ENCODE measurements at regions not wholly inside any gene's neighbourhood (a gene's known extent, or its start where the extent isn't known, plus 50 kb on each side); places are given as distances from the start of the nearest gene placed in this dataset.

- intact Hi-C loops (cut with DNase I; ENCODE audit: low total_unique reads), result no loop called here
- Histone ChIP-seq H3K27ac (no peak overlapping the region), H3K4me1 (no peaks in the 10 kb centered on the region), H3K9me3 (no peaks in the 10 kb centered on the region), H3K4me3 (no peak overlapping the region), H3K27me3 (no peaks in the 10 kb centered on the region), H3K36me3 (ENCODE audit: low read depth, missing control alignments) (no peaks in the 10 kb centered on the region)
- WGBS, 2 donors, result 83 to 89% methylated on average over 4 of the region's 4 CpGs
- no peak for DNase-seq
- TF ChIP-seq, protein P1, sequence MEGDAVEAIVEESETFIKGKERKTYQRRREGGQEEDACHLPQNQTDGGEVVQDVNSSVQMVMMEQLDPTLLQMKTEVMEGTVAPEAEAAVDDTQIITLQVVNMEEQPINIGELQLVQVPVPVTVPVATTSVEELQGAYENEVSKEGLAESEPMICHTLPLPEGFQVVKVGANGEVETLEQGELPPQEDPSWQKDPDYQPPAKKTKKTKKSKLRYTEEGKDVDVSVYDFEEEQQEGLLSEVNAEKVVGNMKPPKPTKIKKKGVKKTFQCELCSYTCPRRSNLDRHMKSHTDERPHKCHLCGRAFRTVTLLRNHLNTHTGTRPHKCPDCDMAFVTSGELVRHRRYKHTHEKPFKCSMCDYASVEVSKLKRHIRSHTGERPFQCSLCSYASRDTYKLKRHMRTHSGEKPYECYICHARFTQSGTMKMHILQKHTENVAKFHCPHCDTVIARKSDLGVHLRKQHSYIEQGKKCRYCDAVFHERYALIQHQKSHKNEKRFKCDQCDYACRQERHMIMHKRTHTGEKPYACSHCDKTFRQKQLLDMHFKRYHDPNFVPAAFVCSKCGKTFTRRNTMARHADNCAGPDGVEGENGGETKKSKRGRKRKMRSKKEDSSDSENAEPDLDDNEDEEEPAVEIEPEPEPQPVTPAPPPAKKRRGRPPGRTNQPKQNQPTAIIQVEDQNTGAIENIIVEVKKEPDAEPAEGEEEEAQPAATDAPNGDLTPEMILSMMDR (IDR thresholded peaks at IDR 0.05), result no peak
- no peak for TF ChIP-seq POLR2A (IDR thresholded peaks at IDR 0.05)
Observed at GRCh38 chr10:33939410-33939809, 604.9 kb upstream of the NRP1 start.

- intact Hi-C loops (cut with DNase I; ENCODE audit: low total_unique reads), result no loop called here
- DNase-seq, result no peak
- no peak overlapping the region for H3K27ac ChIP-seq
- no peaks in the 10 kb centered on the region for H3K36me3 ChIP-seq (ENCODE audit: low read depth, missing control alignments)
- 71 to 80% methylated on average over 3 of the region's 3 CpGs for WGBS, 2 donors
- TF ChIP-seq, protein P1 (IDR thresholded peaks at IDR 0.05), result no peak
- no peaks in the 10 kb centered on the region for H3K27me3 ChIP-seq
- no peak overlapping the region for H3K4me3 ChIP-seq
- no peaks in the 10 kb centered on the region for H3K4me1 ChIP-seq
- H3K9me3 ChIP-seq, result no peaks in the 10 kb centered on the region
Observed at GRCh38 chr10:33938001-33938400, 603.5 kb upstream of the NRP1 start.

GRCh38 chr10:33937036-33937730 is 602.7 kb upstream of the NRP1 start:
- 72 to 75% methylated on average over 15 of the region's 15 CpGs for WGBS, 2 donors
- no peak for DNase-seq

DNA sequence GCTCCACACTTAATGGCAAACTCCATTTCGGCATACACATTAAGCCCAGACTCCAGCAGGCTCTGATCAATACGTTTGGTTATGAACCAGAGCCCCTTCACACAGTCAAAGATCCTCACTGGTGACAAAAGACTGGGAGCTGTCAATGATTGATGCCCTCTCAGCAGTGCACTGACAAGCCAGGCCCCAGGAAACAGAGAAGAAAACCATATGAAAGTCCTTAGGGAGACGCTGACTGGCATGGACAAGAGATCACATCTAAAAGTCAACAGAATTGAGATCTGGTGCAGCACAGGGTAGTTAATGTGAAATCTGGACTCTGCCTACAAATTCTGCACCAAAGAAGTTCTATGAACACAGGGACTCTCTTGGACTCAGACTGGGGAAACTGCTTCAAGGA is 600.9 kb upstream of the NRP1 start:
- TF ChIP-seq POLR2A (IDR thresholded peaks at IDR 0.05), result no peak
- TF ChIP-seq, protein P1 (IDR thresholded peaks at IDR 0.05), result no peak
- Histone ChIP-seq H3K27ac (no peak overlapping the region), H3K27me3 (no peaks in the 10 kb centered on the region), H3K4me1 (no peaks in the 10 kb centered on the region), H3K36me3 (ENCODE audit: low read depth, missing control alignments) (no peaks in the 10 kb centered on the region), H3K9me3 (no peaks in the 10 kb centered on the region), H3K4me3 (no peak overlapping the region)
- no peak for DNase-seq
- intact Hi-C loops (cut with DNase I; ENCODE audit: low total_unique reads), result no loop called here
- 87 to 91% methylated on average over 3 of the region's 3 CpGs for WGBS, 2 donors

More at GRCh38 chr10:33937036-33937730, 602.7 kb upstream of the NRP1 start:
- Histone ChIP-seq H3K9me3 (no peaks in the 10 kb centered on the region), H3K27me3 (no peaks in the 10 kb centered on the region), H3K27ac (no peak overlapping the region), H3K4me3 (no peak overlapping the region), H3K36me3 (ENCODE audit: low read depth, missing control alignments) (no peaks in the 10 kb centered on the region), H3K4me1 (no peaks in the 10 kb centered on the region)
- intact Hi-C loops (cut with DNase I; ENCODE audit: low total_unique reads), result no loop called here
- TF ChIP-seq, protein P1 (IDR thresholded peaks at IDR 0.05), result no peak
- TF ChIP-seq POLR2A (IDR thresholded peaks at IDR 0.05), result no peak

- Histone ChIP-seq H3K27me3 (no peaks in the 10 kb centered on the region), H3K9me3 (no peaks in the 10 kb centered on the region), H3K36me3 (ENCODE audit: low read depth, missing control alignments) (no peaks in the 10 kb centered on the region), H3K4me3 (no peak overlapping the region), H3K27ac (no peak overlapping the region), H3K4me1 (no peaks in the 10 kb centered on the region)
- no peak for DNase-seq
- 92 to 95% methylated on average over 1 of the region's 1 CpG for WGBS, 2 donors
- TF ChIP-seq, protein P1 (IDR thresholded peaks at IDR 0.05), result no peak
- TF ChIP-seq POLR2A (IDR thresholded peaks at IDR 0.05), result no peak
- intact Hi-C loops (cut with DNase I; ENCODE audit: low total_unique reads), result no loop called here
Observed at GRCh38 chr10:33930079-33930478, 595.6 kb upstream of the NRP1 start.
